Peyer's patch (tissue), 4 donors: ENCODE measurements at regions not wholly inside any gene's neighbourhood (a gene's known extent, or its start where the extent isn't known, plus 50 kb on each side); places are given as distances from the start of the nearest gene placed in this dataset.

Experiments
- DNase-seq, 3 donors: peaks; one replicate each; pipeline ENCODE4 v3.0.0-alpha.2; 2017 to 2019
- H3K27ac ChIP-seq, 4 donors: fragments of 200-600 bp; sonication (generic); one replicate each; pipeline ENCODE4 v1.5.1; 2016 to 2019
- H3K27me3 ChIP-seq, 2 donors: fragments of 200-600 bp; sonication (generic); one replicate each; pipeline ENCODE4 v1.5.1; 2019
- H3K36me3 ChIP-seq, 3 donors: fragments of 200-600 bp; sonication (generic); one replicate each; pipeline ENCODE4 v1.5.1; 2016 to 2019
- H3K4me1 ChIP-seq, 4 donors: fragments of 200-600 bp; sonication (generic); one replicate each; pipeline ENCODE4 v1.5.1; 2016 to 2019
- H3K4me3 ChIP-seq, 4 donors: fragments of 200-600 bp; sonication (generic); 1 replicate in 3 of 4; 2 replicates in 1 of 4; pipeline ENCODE4 v1.5.1; 2016 to 2019; ENCODE audit warnings: mild to moderate bottlenecking in 1 of 4
- H3K9me3 ChIP-seq, 4 donors: fragments of 200-600 bp; sonication (generic); one replicate each; pipeline ENCODE4 v1.5.1; 2016 to 2019; ENCODE audit warnings: mild to moderate bottlenecking in 1 of 4
- POLR2A ChIP-seq, 2 donors: fragments of 450-650 bp; IDR thresholded peaks; one replicate each; pipeline ENCODE4 v1.5.1; 2017; ENCODE audit warnings: antibody characterized with exemption in 2 of 2, mild to moderate bottlenecking in 2 of 2, moderate library complexity in 2 of 2
- TF ChIP-seq, protein P1 (sequence below), 6 experiments: fragments of 450-650 bp in 4 of 6; fragments of 200-600 bp in 2 of 6; sonication (generic) in 1 of 6; IDR thresholded peaks; one replicate each; pipeline ENCODE4 v1.5.1; 2017 to 2019; ENCODE audit warnings: antibody characterized with exemption in 6 of 6, mild to moderate bottlenecking in 3 of 6, moderate library complexity in 1 of 6

DNA sequence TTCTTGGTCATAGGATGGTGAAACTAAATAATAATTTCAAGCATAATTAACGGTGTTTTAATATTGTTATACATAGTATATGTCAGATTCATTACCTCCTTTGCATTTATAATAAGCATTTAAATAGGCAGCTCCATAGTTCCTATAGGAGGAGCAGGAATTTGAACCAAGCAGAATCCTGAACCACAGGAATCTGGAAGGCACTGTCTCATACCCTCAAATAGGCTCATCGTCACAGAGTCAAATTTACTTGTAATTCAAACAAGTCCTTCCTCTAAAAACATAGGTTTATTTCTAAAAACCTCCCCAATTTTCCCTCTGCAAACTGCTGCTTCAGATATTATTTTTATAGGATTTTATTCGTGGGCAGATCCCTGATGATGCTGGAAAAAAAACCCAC lies 376.3 kb upstream of the ARHGEF26 start:
- peaks cover 0 to 21% (median 0%) of the 10 kb centered on the region in 4 donors for H3K4me1 ChIP-seq
- no peak for DNase-seq
- no peak overlapping the region for H3K27ac ChIP-seq
- H3K36me3 ChIP-seq = no peaks in the 10 kb centered on the region
- no peaks in the 10 kb centered on the region for H3K9me3 ChIP-seq
- H3K27me3 ChIP-seq = no peaks in the 10 kb centered on the region
- TF ChIP-seq, protein P1, sequence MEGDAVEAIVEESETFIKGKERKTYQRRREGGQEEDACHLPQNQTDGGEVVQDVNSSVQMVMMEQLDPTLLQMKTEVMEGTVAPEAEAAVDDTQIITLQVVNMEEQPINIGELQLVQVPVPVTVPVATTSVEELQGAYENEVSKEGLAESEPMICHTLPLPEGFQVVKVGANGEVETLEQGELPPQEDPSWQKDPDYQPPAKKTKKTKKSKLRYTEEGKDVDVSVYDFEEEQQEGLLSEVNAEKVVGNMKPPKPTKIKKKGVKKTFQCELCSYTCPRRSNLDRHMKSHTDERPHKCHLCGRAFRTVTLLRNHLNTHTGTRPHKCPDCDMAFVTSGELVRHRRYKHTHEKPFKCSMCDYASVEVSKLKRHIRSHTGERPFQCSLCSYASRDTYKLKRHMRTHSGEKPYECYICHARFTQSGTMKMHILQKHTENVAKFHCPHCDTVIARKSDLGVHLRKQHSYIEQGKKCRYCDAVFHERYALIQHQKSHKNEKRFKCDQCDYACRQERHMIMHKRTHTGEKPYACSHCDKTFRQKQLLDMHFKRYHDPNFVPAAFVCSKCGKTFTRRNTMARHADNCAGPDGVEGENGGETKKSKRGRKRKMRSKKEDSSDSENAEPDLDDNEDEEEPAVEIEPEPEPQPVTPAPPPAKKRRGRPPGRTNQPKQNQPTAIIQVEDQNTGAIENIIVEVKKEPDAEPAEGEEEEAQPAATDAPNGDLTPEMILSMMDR (IDR thresholded peaks at IDR 0.05) = no peak
- no peak for TF ChIP-seq POLR2A (IDR thresholded peaks at IDR 0.05)
- no peak overlapping the region for H3K4me3 ChIP-seq

DNA sequence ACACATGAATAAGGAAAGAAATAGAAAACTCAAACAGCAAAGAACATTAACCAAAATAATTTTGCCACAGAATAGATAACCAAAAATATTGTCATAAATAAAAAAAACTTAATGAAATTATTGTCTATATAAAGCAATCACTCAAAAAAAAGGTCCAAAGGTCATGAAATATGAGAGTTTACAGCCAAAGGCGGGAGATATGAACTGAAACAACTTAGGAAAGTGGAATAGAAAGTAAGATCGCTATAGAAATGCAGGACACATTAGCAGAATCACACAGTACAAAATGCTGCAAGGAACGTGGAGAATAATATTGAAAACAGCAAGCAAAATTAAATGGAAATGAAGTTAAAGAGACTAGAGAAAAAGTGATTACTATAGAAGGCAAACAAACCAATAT lies 375.0 kb upstream of the ARHGEF26 start:
- H3K36me3 ChIP-seq = no peaks in the 10 kb centered on the region
- TF ChIP-seq, protein P1 (IDR thresholded peaks at IDR 0.05) = no peak
- no peak for TF ChIP-seq POLR2A (IDR thresholded peaks at IDR 0.05)
- H3K9me3 ChIP-seq = no peaks in the 10 kb centered on the region
- no peak overlapping the region for H3K4me3 ChIP-seq
- no peaks in the 10 kb centered on the region for H3K27me3 ChIP-seq
- H3K4me1 ChIP-seq = peaks cover 0 to 21% (median 0%) of the 10 kb centered on the region in 4 donors
- no peak for DNase-seq
- no peak overlapping the region for H3K27ac ChIP-seq

DNA sequence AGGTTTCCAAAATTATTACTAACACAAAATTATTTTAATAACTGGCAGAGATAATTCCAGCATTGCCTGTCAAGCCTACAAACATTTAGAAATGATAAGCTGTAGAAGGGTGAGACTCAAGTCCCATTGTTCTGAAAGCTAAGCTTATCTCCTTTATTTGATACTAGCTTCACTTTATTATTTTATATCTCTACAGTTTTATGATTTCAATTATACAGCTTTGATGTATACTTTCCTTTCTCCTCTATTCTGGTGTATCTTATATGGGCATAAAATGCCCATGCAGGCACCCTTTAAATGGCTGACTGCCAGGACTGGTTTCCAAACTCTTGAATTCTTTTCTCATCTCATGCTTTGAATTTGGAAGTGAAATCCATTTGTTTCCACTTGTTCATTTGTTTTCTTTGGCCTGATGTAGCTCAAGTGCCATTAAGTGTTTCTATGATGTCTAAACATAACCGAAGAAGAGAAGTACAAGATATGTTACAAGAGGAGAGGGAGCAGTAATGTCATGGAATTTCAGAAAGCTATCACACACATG lies 372.1 kb upstream of the ARHGEF26 start:
- Histone ChIP-seq H3K4me1 (peaks cover 0 to 21% (median 0%) of the 10 kb centered on the region in 4 donors), H3K9me3 (no peaks in the 10 kb centered on the region), H3K27me3 (no peaks in the 10 kb centered on the region), H3K4me3 (no peak overlapping the region), H3K36me3 (no peaks in the 10 kb centered on the region), H3K27ac (no peak overlapping the region)
- TF ChIP-seq POLR2A (IDR thresholded peaks at IDR 0.05) = no peak
- TF ChIP-seq, protein P1 (IDR thresholded peaks at IDR 0.05) = no peak
- DNase-seq = no peak

DNA sequence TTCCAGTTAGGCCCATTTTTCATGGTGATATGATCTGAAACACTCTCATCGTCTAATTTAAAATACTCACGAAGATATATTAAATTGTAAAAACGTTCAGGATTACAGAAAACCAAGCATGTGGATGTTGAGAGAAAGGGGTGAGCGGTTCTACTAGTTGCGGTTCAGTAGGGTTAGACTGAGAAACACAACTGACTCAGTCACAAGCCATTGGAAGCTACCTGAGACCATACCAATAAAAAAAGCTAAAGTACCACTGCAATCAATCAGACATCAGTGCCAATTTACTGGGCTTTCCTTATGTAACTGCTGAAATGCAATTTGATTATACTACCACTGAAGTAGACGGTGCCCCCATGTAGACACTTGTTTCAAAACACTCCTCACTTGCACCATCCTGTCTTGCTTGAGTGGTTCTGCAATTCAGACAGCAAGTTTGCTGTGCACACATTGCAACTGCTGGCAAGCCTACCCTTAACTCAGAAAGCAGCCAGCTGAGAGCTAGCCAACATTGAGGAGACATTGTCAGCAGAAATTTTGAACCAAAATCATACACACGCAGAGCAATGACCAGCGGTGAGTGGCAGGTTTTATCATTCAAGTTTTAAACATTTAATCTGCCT lies 368.7 kb upstream of the ARHGEF26 start:
- Histone ChIP-seq H3K36me3 (no peaks in the 10 kb centered on the region), H3K27me3 (no peaks in the 10 kb centered on the region), H3K9me3 (no peaks in the 10 kb centered on the region), H3K4me3 (no peak overlapping the region), H3K27ac (no peak overlapping the region), H3K4me1 (peaks cover 0 to 10% (median 0%) of the 10 kb centered on the region in 4 donors)
- TF ChIP-seq, protein P1 (IDR thresholded peaks at IDR 0.05) = no peak
- no peak for TF ChIP-seq POLR2A (IDR thresholded peaks at IDR 0.05)
- DNase-seq = no peak

DNA sequence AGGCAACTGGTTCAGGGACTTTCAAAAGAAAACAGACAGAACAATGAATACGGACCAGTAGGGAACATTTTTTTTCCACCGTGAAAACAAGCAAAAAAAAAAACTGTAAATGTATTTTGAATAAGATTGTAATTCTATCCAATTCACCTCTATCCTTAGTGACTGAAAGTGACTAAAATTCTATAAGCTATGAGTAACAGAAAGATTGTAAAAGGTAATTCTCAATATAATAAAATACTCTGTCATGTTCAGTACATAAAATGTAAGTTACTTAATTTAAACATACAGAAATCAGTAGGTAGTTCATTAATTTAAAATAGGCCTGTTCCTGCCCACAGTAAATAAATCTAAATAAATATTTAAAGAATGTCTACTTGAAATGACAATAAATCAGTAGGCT lies 368.2 kb upstream of the ARHGEF26 start:
- Histone ChIP-seq H3K27ac (no peak overlapping the region), H3K4me3 (no peak overlapping the region), H3K36me3 (no peaks in the 10 kb centered on the region), H3K4me1 (peaks cover 0 to 10% (median 0%) of the 10 kb centered on the region in 4 donors), H3K9me3 (no peaks in the 10 kb centered on the region), H3K27me3 (no peaks in the 10 kb centered on the region)
- TF ChIP-seq, protein P1 (IDR thresholded peaks at IDR 0.05) = no peak
- TF ChIP-seq POLR2A (IDR thresholded peaks at IDR 0.05) = no peak
- DNase-seq = no peak
